ENCODE measurements at regions not wholly inside any gene's neighbourhood (a gene's known extent, or its start where the extent isn't known, plus 50 kb on each side); places are given as distances from the start of the nearest gene placed in this dataset.

GRCh38 chr6:139784222-139784769, 409.8 kb upstream of the CITED2 start:
- TF ChIP-seq POLR2AphosphoS5 (IDR thresholded peaks at IDR 0.05) (no peak), CTCF (IDR thresholded peaks at IDR 0.05) (no peak)
